GM13976 (cell line): ENCODE measurements at regions not wholly inside any gene's neighbourhood (a gene's known extent, or its start where the extent isn't known, plus 50 kb on each side); places are given as distances from the start of the nearest gene placed in this dataset.
A peak's percentile ranks its signal among the peaks of the same experiment; 100 is the strongest.

ENCODE experiments used
- DNase-seq: peaks from one replicate; pipeline ENCODE4 v3.0.0; 2012; ENCODE audit warnings: low spot score
- CTCF ChIP-seq: IDR thresholded peaks from 2 replicates; pipeline ENCODE4 v1.5.1; 2012; ENCODE audit warnings: borderline replicate concordance, mild to moderate bottlenecking; ENCODE audit not compliant: insufficient read depth; ENCODE audit errors: extremely low read depth, missing control alignments, control extremely low read depth
- in situ Hi-C: fragments of 300-500 bp; cut with MboI; formaldehyde crosslinking; loops from one replicate; pipeline ENCODE4 v1.12.0; 2022; ENCODE audit warnings: low sequenced_read_pairs, mixed read lengths, inconsistent platforms; ENCODE audit not compliant: unreplicated experiment

GRCh38 chr7:49453486-49453885 lies 320.0 kb upstream of the VWC2 start:
- no peak for TF ChIP-seq CTCF

GRCh38 chr7:49479441-49479840 lies 294.0 kb upstream of the VWC2 start:
- in situ Hi-C loops, result loop anchor here (25.0 kb wide), 1 partner anchor 308 kb away; no protein-coding TSS in a partner anchor
- no peak for TF ChIP-seq CTCF
- no peak for DNase-seq

More at GRCh38 chr7:49453486-49453885, 320.0 kb upstream of the VWC2 start:
- no peak for DNase-seq
- in situ Hi-C loops, result no loop called here

- no peak for DNase-seq
- TF ChIP-seq CTCF, result no peak
- in situ Hi-C loops, result loop anchor here (25.0 kb wide), 1 partner anchor 307 kb away; no protein-coding TSS in a partner anchor
Observed at GRCh38 chr7:49479936-49480544, 293.4 kb upstream of the VWC2 start.

- in situ Hi-C loops, result loop anchor here (25.0 kb wide), 1 partner anchor 306 kb away; no protein-coding TSS in a partner anchor
- DNase-seq, result no peak
- no peak for TF ChIP-seq CTCF
Observed at GRCh38 chr7:49481075-49481474, 292.4 kb upstream of the VWC2 start.

GRCh38 chr7:49483142-49483541 lies 290.3 kb upstream of the VWC2 start:
- peak; percentile 2 for DNase-seq
- no peak for TF ChIP-seq CTCF
- in situ Hi-C loops, result loop anchor here (25.0 kb wide), 1 partner anchor 304 kb away; no protein-coding TSS in a partner anchor

GRCh38 chr7:49486974-49487829 lies 286.2 kb upstream of the VWC2 start:
- in situ Hi-C loops, result loop anchor here (25.0 kb wide), 1 partner anchor 300 kb away; no protein-coding TSS in a partner anchor
- no peak for DNase-seq
- no peak for TF ChIP-seq CTCF
